22Rv1 (cell line): ENCODE measurements at regions not wholly inside any gene's neighbourhood (a gene's known extent, or its start where the extent isn't known, plus 50 kb on each side); places are given as distances from the start of the nearest gene placed in this dataset.

Experiments used
- CTCF ChIP-seq: fragments of 450-650 bp; IDR thresholded peaks from 2 replicates; pipeline ENCODE4 v1.5.1; 2017; ENCODE audit warnings: mild to moderate bottlenecking
- ZFX ChIP-seq: fragments of 450-650 bp; IDR thresholded peaks from 2 replicates; pipeline ENCODE4 v1.6.1; 2017; ENCODE audit warnings: antibody characterized with exemption, borderline replicate concordance

- TF ChIP-seq CTCF (peak; percentile 84), ZFX (no peak)
Measured at GRCh38 chr17:43338886-43339516, 59.8 kb upstream of the ARL4D start.
